Suprapubic skin (tissue), 4 donors: ENCODE measurements at regions not wholly inside any gene's neighbourhood (a gene's known extent, or its start where the extent isn't known, plus 50 kb on each side); places are given as distances from the start of the nearest gene placed in this dataset.

Source experiments
- CTCF ChIP-seq, 2 donors: fragments of 200-600 bp in 1 of 2; fragments of 450-650 bp in 1 of 2; sonication (generic) in 1 of 2; IDR thresholded peaks; one replicate each; pipeline ENCODE4 v1.5.1; 2016 to 2019; ENCODE audit warnings: antibody characterized with exemption in 2 of 2, mild to moderate bottlenecking in 1 of 2, moderate library complexity in 1 of 2
- EP300 ChIP-seq: sonication (generic); formaldehyde crosslinking; IDR thresholded peaks from one replicate; pipeline ENCODE4 v1.6.1; 2017; ENCODE audit warnings: antibody characterized with exemption
- POLR2AphosphoS5 ChIP-seq, 3 donors: sonication (generic); formaldehyde crosslinking; IDR thresholded peaks; one replicate each; pipeline ENCODE4 v1.6.1; 2017; ENCODE audit warnings: antibody characterized with exemption in 3 of 3

GRCh38 chr5:164054461-164054860 lies 549.0 kb downstream of the MAT2B start:
- TF ChIP-seq CTCF (IDR thresholded peaks at IDR 0.05) = no peak
- no peak for TF ChIP-seq EP300
- no peak for TF ChIP-seq POLR2AphosphoS5 (IDR thresholded peaks at IDR 0.05)
